Common myeloid progenitor, CD34-positive (primary cell): ENCODE measurements at regions not wholly inside any gene's neighbourhood (a gene's known extent, or its start where the extent isn't known, plus 50 kb on each side); places are given as distances from the start of the nearest gene placed in this dataset.
A peak's percentile ranks its signal among the peaks of the same experiment; 100 is the strongest.

Source experiments
- CTCF ChIA-PET: fragments of 350-600 bp; sonication (Branson Sonifier 250); formaldehyde crosslinking; loops from one replicate; lab custom pipeline; 2021; ENCODE audit warnings: antibody characterized with exemption; lab: Charles Lee
- POLR2A ChIA-PET: fragments of 350-600 bp; sonication (Branson Sonifier 250); formaldehyde crosslinking; loops from one replicate; lab custom pipeline; 2021; ENCODE audit warnings: antibody characterized with exemption; lab: Charles Lee
- DNase-seq, 3 donors: peaks; one replicate each; pipeline versions ENCODE4 v3.0.0 to v3.0.0-alpha.2; 2013
- H3K27ac ChIP-seq, 2 experiments: 1 replicate in 1 of 2; 2 replicates in 1 of 2; pipeline ENCODE4 v1.7.0; 2013; ENCODE audit warnings: inconsistent platforms in 2 of 2, low read length in 2 of 2, mild to moderate bottlenecking in 2 of 2, low read depth in 1 of 2, moderate library complexity in 1 of 2; ENCODE audit not compliant: severe bottlenecking in 2 of 2, insufficient read depth in 1 of 2, poor library complexity in 1 of 2
- H3K27me3 ChIP-seq, 5 experiments: replicated peaks in 2 of 5; 1 replicate in 3 of 5; 2 replicates in 2 of 5; pipeline versions ENCODE4 v1.6.1 to v1.7.0; 2013; ENCODE audit warnings: low read length in 4 of 5, mild to moderate bottlenecking in 2 of 5, moderate library complexity in 2 of 5, inconsistent platforms in 1 of 5; ENCODE audit not compliant: insufficient read depth in 5 of 5, control insufficient read depth in 4 of 5
- H3K36me3 ChIP-seq, 4 experiments: 1 replicate in 2 of 4; 2 replicates in 2 of 4; pipeline versions ENCODE4 v1.6.1 to v1.7.0; 2013; ENCODE audit warnings: low read length in 3 of 4, control low read depth in 1 of 4, mild to moderate bottlenecking in 1 of 4; ENCODE audit not compliant: control insufficient read depth in 4 of 4, insufficient read depth in 4 of 4
- H3K4me1 ChIP-seq, 4 experiments: 1 replicate in 3 of 4; 2 replicates in 1 of 4; pipeline versions ENCODE4 v1.6.1 to v1.7.1; 2013; ENCODE audit warnings: low read length in 3 of 4, mild to moderate bottlenecking in 3 of 4, control low read depth in 1 of 4, inconsistent platforms in 1 of 4, moderate library complexity in 1 of 4; ENCODE audit not compliant: control insufficient read depth in 4 of 4, insufficient read depth in 4 of 4; ENCODE audit errors: control extremely low read depth in 1 of 4
- H3K4me3 ChIP-seq, 7 experiments: 1 replicate in 4 of 7; 2 replicates in 3 of 7; pipeline versions ENCODE4 v1.5.1 to v1.7.0; 2013; ENCODE audit warnings: mild to moderate bottlenecking in 7 of 7, low read length in 6 of 7, moderate library complexity in 6 of 7, inconsistent platforms in 2 of 7, low read depth in 2 of 7, control low read depth in 1 of 7; ENCODE audit not compliant: insufficient read depth in 4 of 7, control insufficient read depth in 1 of 7; ENCODE audit errors: extremely low read depth in 1 of 7
- H3K9me3 ChIP-seq, 5 experiments: 1 replicate in 4 of 5; 2 replicates in 1 of 5; pipeline versions ENCODE4 v1.6.1 to v1.7.1; 2013; ENCODE audit warnings: low read length in 4 of 5, mild to moderate bottlenecking in 2 of 5, inconsistent platforms in 1 of 5, low read depth in 1 of 5, moderate library complexity in 1 of 5; ENCODE audit not compliant: control insufficient read depth in 4 of 5, insufficient read depth in 2 of 5; ENCODE audit errors: control extremely low read depth in 1 of 5
- WGBS: methylation state at CpG from one replicate; pipeline ENCODE4 v1.1.5; 2013; ENCODE audit not compliant: insufficient coverage; 5-methylcytosine and 5-hydroxymethylcytosine counted together

DNA sequence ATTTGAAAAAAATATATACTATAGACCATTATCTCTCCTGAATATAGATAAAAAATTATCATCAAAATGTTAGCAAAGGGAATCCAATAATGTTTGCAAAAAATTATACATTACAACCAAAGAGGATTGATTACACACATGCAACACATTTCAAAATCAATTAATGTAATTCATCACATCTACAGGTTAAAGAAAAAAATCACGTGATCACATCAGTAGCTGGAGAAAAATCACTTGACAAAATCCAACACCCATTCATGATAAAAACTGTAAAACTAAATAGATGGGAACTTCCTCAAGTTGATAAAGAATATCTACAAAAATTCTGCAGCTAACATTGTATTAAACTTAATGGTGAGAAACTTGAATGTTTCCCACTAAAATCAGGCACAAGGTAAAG, 1047.5 kb upstream of the CNTNAP5 start:
- POLR2A ChIA-PET: no interaction called here
- no CpG with 5 or more reads among the region's 1 CpG for WGBS

DNA sequence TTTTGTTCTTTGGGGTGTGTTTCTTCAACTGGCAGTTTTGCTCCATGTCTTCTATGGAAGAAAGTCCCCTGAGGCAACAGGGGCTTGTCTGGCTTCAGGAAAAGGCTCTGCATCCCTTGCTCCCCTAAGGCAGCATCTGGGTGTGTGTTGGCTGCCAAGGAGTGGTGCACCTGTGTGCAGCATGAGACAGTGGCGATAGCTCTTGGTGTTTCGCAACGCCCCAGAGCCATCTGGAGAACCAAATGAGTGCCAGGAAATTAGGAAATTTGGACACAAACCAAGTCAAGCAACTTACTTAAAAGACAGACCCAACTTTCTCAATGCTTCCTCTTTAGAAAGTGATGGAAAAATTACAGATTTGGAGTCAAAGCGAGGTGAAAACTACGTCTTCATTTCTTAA, 1044.4 kb upstream of the CNTNAP5 start:
- Histone ChIP-seq H3K4me3 (no peak overlapping the region), H3K27me3 (no peaks in the 10 kb centered on the region), H3K4me1 (no peaks in the 10 kb centered on the region), H3K9me3 (no peaks in the 10 kb centered on the region), H3K27ac (no peak overlapping the region), H3K36me3 (no peaks in the 10 kb centered on the region)
- DNase-seq: peak; percentile 6 to 59 (median 12)
- ChIA-PET CTCF (no interaction called here), POLR2A (no interaction called here)
- 41% methylated on average over 3 of the region's 5 CpGs for WGBS

More for the DNA sequence above, 1047.5 kb upstream of the CNTNAP5 start:
- no peak for DNase-seq
- CTCF ChIA-PET: no interaction called here
- H3K36me3 ChIP-seq: no peaks in the 10 kb centered on the region
- no peak overlapping the region for H3K4me3 ChIP-seq
- no peaks in the 10 kb centered on the region for H3K9me3 ChIP-seq
- no peaks in the 10 kb centered on the region for H3K27me3 ChIP-seq
- no peak overlapping the region for H3K27ac ChIP-seq
- H3K4me1 ChIP-seq: no peaks in the 10 kb centered on the region

DNA sequence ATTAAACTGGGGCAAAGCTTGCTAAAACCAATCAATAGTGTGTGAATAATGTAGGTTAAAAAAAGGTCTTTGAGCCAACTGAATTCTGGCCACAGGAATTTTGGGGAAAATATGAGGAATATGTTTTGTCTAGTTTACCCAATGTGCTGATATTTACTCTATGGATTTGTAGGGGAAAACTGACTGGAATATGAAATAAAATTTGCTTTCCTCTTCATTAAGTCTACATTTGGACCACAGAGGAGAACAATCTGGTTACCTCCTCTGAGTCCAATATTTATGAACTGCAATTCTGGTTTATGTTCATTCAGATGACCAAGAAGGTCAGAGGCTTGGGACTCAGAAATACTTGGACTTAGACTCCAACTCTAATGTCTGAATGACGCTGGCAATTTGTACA, 1042.2 kb upstream of the CNTNAP5 start:
- Histone ChIP-seq H3K27ac (no peak overlapping the region), H3K9me3 (no peaks in the 10 kb centered on the region), H3K27me3 (no peaks in the 10 kb centered on the region), H3K36me3 (no peaks in the 10 kb centered on the region), H3K4me3 (no peak overlapping the region), H3K4me1 (no peaks in the 10 kb centered on the region)
- no peak for DNase-seq
- CTCF ChIA-PET: no interaction called here
- WGBS: no CpG with 5 or more reads among the region's 1 CpG
- POLR2A ChIA-PET: no interaction called here

DNA sequence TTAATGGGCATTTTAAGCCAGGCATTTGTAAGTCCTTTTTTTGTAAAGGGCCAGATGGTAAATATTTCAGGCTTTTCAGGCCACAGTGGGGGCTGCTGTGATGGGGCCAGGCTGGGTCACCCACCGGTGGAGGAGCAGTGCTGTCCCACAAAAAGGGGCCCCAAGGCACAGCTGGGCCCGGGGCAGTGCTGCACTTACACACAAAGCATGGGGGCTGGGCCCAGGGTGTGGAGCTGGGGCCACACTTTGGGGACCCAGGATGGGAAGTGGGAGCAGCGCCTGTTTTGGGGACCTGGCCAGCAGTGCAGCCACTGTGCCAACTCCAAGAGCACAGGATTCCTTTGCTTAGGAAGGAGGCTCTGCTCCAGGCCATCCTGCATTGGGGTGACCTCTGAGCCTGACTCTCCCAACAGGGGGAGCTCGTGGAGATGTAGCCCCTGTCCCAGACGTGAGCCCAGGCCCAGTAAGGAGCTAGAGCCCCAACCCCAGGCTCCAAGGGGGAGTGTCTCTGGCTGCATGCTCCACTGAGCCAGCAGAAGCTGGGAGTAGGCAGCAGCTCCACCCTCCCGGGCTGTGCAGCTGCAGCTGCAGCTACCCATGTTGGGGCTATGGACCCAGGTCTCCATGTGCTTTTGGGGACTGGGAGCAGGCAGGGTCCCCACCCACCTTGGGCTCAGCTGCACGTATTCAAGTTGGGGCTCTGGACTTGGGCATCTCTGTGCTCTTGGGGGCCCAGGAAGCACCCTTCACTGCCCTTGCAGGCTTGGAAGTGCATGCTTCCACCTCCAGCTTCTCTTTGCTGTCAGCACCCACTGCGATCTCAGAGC, 1036.5 kb upstream of the CNTNAP5 start:
- POLR2A ChIA-PET: no interaction called here
- Histone ChIP-seq H3K4me1 (no peaks in the 10 kb centered on the region), H3K36me3 (no peaks in the 10 kb centered on the region), H3K27me3 (no peaks in the 10 kb centered on the region), H3K9me3 (peaks cover 0 to 7% (median 4%) of the 10 kb centered on the region in 5 experiments), H3K4me3 (no peak overlapping the region), H3K27ac (no peak overlapping the region)
- CTCF ChIA-PET: no interaction called here
- DNase-seq: no peak
- 100% methylated on average over 5 of the region's 8 CpGs for WGBS

DNA sequence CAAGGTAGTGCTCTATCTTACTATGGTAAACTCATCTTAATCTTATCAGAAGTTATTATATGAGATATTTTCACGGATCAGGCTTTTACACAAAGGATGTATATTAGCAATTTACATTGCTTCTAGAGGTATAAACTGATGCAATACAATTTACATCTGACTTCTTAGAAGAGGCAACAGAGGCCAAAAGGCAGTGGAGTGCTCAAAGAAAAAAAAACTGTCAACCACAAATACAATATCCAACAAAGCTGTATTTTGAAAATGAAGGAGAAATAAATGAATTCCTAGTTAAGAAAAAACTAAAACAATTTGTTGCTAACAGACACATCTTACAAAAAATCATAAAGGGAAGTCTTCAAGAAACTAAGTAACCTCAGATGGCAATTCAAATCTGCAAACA, 1031.5 kb upstream of the CNTNAP5 start:
- ChIA-PET POLR2A (no interaction called here), CTCF (no interaction called here)
- WGBS: no CpG with 5 or more reads among the region's 1 CpG
- H3K4me1 ChIP-seq: no peaks in the 10 kb centered on the region
- H3K36me3 ChIP-seq: no peaks in the 10 kb centered on the region
- peaks cover 0 to 10% (median 4%) of the 10 kb centered on the region in 5 experiments for H3K9me3 ChIP-seq
- no peak overlapping the region for H3K4me3 ChIP-seq
- peak in 1 of 3 donors; percentile 5 for DNase-seq
- H3K27me3 ChIP-seq: no peaks in the 10 kb centered on the region
- H3K27ac ChIP-seq: no peak overlapping the region

DNA sequence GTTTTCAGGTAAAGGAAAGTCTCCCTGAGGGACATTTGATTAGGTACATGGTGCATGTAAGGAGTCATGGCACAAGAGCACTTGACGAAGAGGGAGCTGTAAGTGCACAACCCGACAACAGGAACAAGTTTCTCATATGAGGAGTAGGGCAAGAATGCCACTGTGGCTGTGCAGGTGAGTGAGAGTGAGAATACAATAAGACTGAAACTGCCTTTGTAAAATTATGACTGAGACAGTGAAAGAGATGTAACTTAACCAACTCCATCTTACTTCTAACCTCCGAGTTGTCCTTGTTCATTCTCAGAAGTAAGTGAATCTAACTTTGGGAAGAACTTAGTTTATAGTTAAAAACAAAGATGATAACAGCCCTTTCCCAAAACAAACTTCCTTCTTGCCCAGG, 1025.8 kb upstream of the CNTNAP5 start:
- H3K27ac ChIP-seq: no peak overlapping the region
- no peaks in the 10 kb centered on the region for H3K27me3 ChIP-seq
- H3K4me3 ChIP-seq: no peak overlapping the region
- WGBS: 100% methylated on average over 2 of the region's 3 CpGs
- POLR2A ChIA-PET: no interaction called here
- H3K9me3 ChIP-seq: peaks cover 0 to 3% (median 0%) of the 10 kb centered on the region in 5 experiments
- CTCF ChIA-PET: no interaction called here
- no peak for DNase-seq
- H3K4me1 ChIP-seq: no peaks in the 10 kb centered on the region
- no peaks in the 10 kb centered on the region for H3K36me3 ChIP-seq

DNA sequence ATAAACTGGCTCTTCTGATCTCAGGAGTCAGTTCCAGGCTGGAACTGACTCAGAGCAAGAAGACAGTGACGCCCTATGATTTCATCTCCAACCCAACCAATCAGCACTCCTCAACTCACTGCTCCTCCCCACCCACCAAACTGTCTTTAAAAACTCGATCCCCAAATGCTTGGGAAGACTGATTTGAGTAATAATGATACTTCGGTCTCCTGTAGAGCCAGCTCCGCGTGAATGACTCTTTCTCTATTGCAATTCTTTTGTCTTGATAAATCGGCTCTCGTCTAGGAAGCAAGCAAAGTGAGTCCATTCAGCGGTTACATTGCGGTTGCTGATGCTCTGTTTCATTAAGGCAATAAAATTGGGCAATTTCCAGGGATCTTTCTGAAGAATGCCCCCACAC, 1025.3 kb upstream of the CNTNAP5 start:
- Histone ChIP-seq H3K36me3 (no peaks in the 10 kb centered on the region), H3K27ac (no peak overlapping the region), H3K9me3 (peaks cover 0 to 7% (median under 1%) of the 10 kb centered on the region in 5 experiments), H3K27me3 (no peaks in the 10 kb centered on the region), H3K4me1 (no peaks in the 10 kb centered on the region), H3K4me3 (no peak overlapping the region)
- no peak for DNase-seq
- ChIA-PET CTCF (no interaction called here), POLR2A (no interaction called here)
- whole genome bisulfite sequencing: 83% methylated on average over 7 of the region's 9 CpGs
